Tibial nerve (tissue), 3 donors: ENCODE measurements at regions not wholly inside any gene's neighbourhood (a gene's known extent, or its start where the extent isn't known, plus 50 kb on each side); places are given as distances from the start of the nearest gene placed in this dataset.
"Not testable (repeated sequence)": the region's sequence is repeated elsewhere in the genome, so short reads cannot be mapped to it uniquely, and the experiment has no call there.

Experiments
- CTCF ChIP-seq, 5 experiments: fragments of 200-600 bp in 3 of 5; fragments of 450-650 bp in 2 of 5; sonication (generic) in 3 of 5; IDR thresholded peaks; one replicate each; pipeline ENCODE4 v1.5.1; 2016 to 2019; ENCODE audit warnings: antibody characterized with exemption in 5 of 5, mild to moderate bottlenecking in 3 of 5, moderate library complexity in 2 of 5
- POLR2A ChIP-seq, 2 donors: fragments of 450-650 bp; IDR thresholded peaks; one replicate each; pipeline ENCODE4 v1.6.1; 2017; ENCODE audit warnings: antibody characterized with exemption in 2 of 2, mild to moderate bottlenecking in 2 of 2, moderate library complexity in 2 of 2

GRCh38 chr7:106579086-106579485 is 81.9 kb downstream of the CCDC71L start:
- TF ChIP-seq CTCF, POLR2A (IDR thresholded peaks at IDR 0.05): not testable (repeated sequence)
